H4 (cell line): ENCODE measurements at regions not wholly inside any gene's neighbourhood (a gene's known extent, or its start where the extent isn't known, plus 50 kb on each side); places are given as distances from the start of the nearest gene placed in this dataset.

Experiments
- DNase-seq: peaks from one replicate; pipeline ENCODE4 v3.0.0-alpha.2; 2015; ENCODE audit warnings: low spot score

DNA sequence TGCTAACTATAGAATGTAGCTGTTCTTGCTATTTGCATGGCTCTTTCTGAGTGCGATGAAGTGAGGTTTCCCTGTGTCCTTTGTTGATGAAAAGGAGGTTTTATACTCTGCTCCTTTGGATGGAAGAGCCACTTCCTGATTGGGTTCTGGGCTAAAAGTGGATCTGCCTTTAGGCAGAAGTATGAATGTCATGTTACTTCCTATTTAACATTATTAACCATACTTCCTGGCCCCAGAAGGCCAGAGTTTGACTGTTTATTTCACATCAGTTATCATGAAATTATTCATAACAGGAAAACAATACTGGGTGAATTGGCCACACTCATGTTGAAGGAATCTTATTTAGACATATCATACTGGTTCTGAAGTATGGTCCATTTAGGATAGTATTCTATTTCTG, 386.2 kb downstream of the PCDH7 start:
- DNase-seq: no peak

DNA sequence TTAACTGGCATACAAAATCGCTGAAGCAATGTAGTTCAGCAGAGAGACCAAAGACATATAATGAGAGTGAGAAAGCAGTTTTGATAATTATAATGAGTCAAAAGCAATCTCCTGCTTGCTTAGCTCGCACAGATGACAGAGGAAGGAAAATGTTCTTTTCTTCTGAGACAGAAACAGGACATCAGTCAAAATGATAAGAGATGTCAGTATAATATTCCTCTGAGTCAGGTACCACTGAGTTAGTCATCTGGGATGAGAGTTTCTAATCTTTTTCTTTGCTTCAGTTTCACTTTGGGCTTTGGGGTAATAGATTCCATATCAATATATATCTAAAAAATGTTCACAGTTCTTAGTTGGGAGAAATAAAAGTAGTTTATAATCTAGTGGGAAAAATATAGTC, 387.2 kb downstream of the PCDH7 start:
- no peak for DNase-seq

GRCh38 chr4:31108762-31109161, 388.6 kb downstream of the PCDH7 start:
- DNase-seq: no peak

DNA sequence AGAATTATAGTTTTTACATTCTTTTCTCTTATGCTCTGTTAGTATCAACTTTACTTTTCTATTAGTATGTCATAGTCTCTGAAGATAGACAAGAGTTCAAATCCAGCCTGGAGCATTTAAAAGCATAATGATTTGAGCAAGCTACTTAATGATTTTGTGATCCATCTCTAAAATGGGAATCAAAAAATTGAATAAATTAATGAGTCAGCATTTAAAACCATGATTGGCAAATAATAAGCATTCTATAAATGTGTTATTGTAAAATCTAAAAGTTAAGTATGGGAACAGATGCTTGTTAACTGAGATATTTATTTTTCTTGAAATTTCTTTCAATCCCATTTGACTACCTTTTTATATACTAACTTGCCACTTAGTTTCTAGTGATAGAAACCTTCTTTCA, 391.6 kb downstream of the PCDH7 start:
- DNase-seq: no peak

GRCh38 chr4:31114816-31115215, 394.6 kb downstream of the PCDH7 start:
- no peak for DNase-seq

DNA sequence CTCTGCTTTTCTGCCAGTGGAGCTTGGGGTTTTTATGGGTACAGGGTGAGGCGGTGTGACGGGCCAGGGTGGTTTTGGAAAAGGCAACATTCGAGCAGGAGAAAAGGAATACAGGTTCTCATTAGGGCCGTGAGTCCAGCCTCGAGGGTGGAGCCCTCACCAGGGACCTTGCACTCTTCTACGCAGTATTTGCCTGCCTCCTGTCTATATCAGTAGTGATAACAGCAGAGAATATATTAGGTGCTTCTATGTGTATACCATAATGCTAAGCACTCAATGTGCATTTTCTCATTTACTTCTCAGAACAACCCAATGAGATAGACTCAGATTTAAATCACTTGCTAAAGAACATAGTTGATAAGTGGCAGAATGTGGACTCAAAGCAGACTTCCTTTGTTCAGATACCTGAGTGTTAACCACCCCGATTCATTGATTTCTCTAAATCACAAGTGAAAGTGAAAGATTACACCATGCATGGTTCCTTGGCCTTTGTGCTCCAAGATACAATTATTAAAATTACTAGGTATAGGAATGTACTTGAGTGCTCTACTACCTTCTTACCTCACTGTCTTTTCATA, 403.9 kb downstream of the PCDH7 start:
- DNase-seq: no peak

DNA sequence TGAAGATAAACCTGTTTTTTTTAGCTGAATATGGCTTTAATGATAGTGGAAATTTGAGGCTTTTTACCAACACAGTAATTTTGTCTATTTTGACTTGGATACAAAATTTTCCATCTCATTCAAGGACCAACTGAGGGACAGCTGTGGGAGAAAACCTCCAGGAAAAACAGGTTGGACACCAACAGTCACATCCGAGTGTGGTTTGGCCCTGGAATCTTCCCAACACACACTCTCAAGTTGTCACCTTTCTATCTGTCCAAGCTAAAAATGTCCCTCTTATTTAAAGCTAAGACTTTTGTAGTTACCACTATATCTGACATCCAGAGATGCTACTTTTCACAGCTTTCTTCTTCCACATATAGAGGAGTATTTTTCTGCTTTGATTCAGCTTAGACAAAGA, 404.9 kb downstream of the PCDH7 start:
- DNase-seq: no peak

DNA sequence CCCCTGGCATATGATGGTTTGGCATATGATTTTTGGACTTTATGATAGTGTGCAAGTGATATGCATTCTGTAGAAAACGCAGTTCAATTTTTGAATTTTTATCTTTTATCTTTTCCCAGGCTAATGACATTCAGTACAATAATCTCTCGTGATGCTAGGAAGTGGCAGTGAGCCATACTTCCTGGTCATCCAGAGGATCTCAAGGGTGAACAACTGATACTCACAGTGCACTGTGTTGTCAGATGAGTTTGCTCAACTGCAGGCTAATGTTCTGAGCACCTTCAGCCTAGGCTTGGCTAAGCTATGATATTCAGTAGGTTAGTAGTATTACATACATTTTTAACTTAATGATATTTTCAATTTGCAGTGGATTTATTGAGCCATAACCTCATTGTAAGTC, 405.3 kb downstream of the PCDH7 start:
- no peak for DNase-seq

- no peak for DNase-seq
Observed at GRCh38 chr4:31126881-31127398, 406.8 kb downstream of the PCDH7 start.

DNA sequence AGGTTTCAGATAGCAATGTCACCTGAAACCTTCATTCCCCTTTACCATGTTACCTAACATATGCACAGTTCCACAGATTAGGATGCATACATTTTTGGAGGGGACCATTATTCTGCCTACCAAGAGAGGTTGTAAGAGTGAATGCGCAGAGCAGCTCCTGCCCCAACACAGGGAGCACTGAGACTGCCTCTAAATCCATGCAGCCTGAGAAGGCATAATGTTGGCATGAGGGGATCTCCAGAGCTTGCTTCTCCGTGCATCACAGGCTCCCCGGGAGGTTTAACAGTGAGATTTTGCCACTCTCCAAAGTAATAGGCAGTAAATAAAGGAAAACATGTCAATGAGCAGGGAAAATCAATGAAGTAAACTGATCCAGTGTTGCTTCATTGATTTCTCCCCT, 410.8 kb downstream of the PCDH7 start:
- DNase-seq: no peak

GRCh38 chr4:31134720-31135119, 414.6 kb downstream of the PCDH7 start:
- DNase-seq: no peak

DNA sequence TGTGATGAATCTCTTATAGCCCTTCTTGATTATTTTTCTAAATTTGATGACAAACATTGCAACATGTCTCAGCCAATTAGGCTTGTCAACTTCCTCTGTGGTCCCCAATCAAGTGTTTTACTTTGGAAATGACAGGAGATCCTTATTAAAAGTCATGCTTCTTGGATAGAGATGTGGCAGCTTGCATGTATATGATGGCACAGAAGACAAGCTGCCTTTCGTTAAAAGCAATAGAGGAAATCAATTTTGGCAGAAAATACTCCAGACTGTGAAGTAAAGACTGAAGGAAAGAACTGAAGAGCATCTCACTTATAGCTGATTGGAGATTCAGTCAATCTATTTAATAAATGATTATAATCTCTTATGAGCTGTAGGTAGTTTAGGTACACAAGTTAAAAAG, 419.6 kb downstream of the PCDH7 start:
- DNase-seq: no peak

DNA sequence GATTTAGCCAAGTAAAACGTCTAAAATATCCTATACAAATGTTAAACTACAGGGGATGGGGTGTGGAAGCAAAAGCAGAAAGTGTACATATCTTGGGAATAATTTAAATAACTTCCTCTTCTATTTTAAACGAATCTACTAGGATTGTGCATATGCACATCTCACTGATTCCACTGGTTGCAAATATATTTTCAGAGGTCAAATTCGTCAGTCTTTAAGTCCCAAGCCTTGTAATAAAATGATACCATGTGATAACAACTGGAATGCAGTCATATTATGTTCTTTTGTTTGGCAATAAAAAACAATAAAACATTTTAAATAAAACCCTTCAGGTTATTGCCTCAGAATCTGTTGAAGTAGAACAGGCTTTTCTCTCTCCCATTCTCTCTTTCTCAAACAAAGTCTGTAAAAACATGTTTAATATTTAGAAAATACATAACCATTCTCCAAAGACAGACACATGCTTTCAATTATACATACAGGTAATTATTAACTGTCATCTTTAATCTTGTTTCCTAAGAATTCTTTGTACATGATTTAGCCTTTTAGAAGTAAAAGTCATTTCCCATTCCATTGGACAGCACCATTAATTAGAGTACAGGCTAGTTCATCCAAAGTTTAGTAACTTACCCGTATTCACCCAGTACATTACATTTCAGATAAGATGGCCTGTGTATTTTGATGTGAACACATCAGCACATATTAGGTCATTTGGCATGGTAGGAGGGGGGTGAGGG, 421.1 kb downstream of the PCDH7 start:
- DNase-seq: no peak

- DNase-seq: no peak
Observed at GRCh38 chr4:31141832-31142142, 421.6 kb downstream of the PCDH7 start.

GRCh38 chr4:31146366-31146765, 426.2 kb downstream of the PCDH7 start:
- no peak for DNase-seq

DNA sequence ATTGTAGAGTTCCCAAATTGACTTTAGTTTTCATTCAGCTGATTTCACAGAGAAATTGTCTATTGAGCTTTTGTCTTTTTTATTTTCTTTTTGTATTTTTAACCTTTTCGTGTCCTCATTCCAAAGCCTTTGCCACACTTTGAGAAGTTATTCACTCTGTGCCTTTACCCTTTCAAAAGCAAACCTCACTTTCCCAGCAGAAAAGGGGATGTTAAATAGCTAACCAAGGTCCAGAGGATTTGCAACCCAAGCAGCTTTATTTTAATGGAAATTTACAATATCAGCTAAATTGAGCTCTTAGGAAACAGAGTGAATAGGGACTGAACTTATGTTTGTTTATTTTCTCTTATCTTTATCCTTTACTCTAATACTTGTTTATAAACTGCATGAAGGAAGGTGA, 428.8 kb downstream of the PCDH7 start:
- no peak for DNase-seq

DNA sequence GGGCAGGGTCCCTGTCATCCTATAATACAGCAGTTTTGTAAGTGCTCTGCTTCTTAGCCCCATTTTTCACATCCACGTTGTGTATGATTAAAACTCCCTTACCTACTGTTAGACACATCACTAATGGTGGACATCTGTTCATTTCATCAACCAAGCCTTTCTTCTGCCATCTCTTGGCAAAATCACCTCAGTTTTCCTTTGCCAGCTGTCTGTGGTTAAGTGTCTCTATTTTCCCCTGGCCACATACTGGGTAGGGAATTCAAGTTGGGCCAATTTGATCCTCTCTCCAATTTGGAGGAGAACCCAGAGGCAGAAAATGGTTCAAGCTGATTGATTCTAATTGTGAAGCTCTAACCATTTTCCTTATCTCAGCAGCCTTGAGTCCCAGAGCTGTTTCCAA, 436.1 kb downstream of the PCDH7 start:
- DNase-seq: no peak

DNA sequence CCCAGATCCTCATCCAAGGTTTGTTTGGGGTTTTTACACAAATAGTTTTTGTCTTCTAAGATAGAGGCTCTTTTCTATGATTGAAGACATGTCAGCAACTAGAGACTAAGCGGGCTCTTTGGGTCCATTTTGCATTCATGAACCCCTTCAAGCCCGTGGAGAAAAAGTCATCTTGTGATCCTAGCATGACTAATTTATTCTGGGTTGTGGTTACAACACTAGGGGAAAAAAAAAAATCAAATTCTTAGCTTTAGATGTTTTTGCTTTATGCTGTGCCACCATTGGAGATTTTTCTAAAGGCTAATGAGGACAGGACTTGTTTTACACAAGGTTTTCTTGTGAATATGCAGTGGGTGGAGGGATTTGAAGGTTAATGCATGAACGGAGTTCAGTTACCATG, 440.0 kb downstream of the PCDH7 start:
- no peak for DNase-seq

GRCh38 chr4:31169846-31170245, 449.7 kb downstream of the PCDH7 start:
- DNase-seq: no peak

DNA sequence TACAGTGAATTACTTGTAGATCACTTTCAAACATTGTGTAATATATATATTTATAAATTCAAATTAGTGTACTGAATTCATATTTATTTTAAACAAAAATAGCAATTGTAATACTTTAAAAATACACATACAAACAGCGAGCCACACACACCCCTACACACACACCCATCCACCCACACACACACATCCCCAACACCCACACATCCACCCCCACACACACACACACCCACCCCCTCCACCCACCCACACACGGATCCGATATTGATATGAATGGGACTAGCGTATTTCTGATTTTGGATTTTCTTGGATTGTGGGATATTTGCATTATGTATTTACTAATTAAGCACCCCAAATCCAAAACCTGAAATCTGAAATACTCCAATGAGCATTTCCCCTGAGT, 451.2 kb downstream of the PCDH7 start:
- no peak for DNase-seq

GRCh38 chr4:31175242-31175910, 455.2 kb downstream of the PCDH7 start:
- DNase-seq: peak; percentile 30

DNA sequence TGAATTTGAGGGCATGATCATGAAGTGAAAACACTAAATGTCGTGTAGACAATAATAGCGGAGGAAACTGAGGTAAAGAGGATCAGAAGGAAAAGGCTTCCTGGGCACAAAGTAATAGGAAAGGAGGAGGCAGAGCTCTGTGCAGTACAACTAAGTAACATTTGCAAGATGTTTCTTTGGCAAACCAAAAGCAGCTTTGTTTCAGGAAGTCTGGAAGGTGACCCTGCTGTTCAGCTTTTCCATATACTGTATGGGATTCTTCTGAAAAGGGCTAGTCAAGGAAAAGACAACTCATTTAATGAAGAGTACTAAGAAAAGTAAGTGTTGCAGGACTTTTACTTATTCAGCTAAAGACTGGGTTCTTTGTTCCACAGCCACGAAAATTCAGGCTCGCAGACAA, 463.1 kb downstream of the PCDH7 start:
- DNase-seq: no peak

DNA sequence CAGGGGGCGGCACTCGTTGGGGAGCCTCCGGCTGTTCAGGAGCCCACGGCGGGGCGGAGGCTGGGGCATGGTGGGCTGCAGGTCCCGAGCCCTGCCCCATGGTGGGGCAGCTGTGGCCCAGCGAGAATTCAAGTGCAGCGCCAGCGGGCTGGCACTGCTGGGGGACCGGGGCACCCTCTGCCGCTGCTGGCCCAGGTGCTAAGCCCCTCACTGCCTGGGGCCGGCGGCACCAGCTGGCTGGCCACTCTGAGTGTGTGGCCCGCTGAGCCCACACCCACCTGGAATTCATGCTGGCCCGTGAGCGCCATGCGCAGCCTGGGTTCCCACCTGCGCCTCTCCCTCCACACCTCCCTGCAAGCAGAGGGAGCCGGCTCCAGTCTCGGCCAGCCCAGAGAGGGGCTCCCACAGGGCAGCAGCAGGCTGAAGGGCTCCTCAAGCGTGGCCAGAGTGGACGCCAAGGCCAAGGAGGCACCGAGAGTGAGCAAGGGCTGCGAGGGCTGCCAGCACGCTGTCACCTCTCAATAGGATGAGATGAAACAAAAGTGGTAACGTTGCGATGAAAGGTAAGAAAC, 464.9 kb downstream of the PCDH7 start:
- no peak for DNase-seq
